SU-DHL-6 (cell line): ENCODE measurements at regions not wholly inside any gene's neighbourhood (a gene's known extent, or its start where the extent isn't known, plus 50 kb on each side); places are given as distances from the start of the nearest gene placed in this dataset.

Experiments
- CTCF ChIP-seq: fragments of 200-600 bp; sonication (generic); IDR thresholded peaks from one replicate; pipeline ENCODE4 v1.5.1; 2017; ENCODE audit warnings: antibody characterized with exemption, mild to moderate bottlenecking, low read length, moderate library complexity; ENCODE audit not compliant: insufficient read depth, poor library complexity, severe bottlenecking
- EZH2phosphoT487 ChIP-seq: fragments of 200-600 bp; sonication (generic), shearing (Covaris generic); conservative IDR thresholded peaks from 2 replicates; pipeline ENCODE4 v1.6.1; 2018; ENCODE audit warnings: mild to moderate bottlenecking, antibody characterized with exemption, low read length, moderate library complexity, mixed read lengths

GRCh38 chr10:111824128-111824527 is 359.4 kb downstream of the GPAM start:
- no peak for TF ChIP-seq CTCF
- no peak for TF ChIP-seq EZH2phosphoT487
